KMS-11 (cell line): ENCODE measurements at regions not wholly inside any gene's neighbourhood (a gene's known extent, or its start where the extent isn't known, plus 50 kb on each side); places are given as distances from the start of the nearest gene placed in this dataset.

ENCODE experiments used
- H2AFZ ChIP-seq: fragments of 200-600 bp; sonication (generic); 2 replicates; pipeline ENCODE4 v1.6.1; 2016; ENCODE audit warnings: antibody characterized with exemption, mixed run types, low read depth
- H3K27ac ChIP-seq: fragments of 200-600 bp; sonication (generic); 2 replicates; pipeline ENCODE4 v1.6.1; 2016; ENCODE audit warnings: mild to moderate bottlenecking, mixed run types
- H3K27me3 ChIP-seq: fragments of 200-600 bp; sonication (generic); 2 replicates; pipeline ENCODE4 v1.6.1; 2017; ENCODE audit warnings: mild to moderate bottlenecking, low read depth, mixed run types, moderate library complexity; ENCODE audit not compliant: insufficient read depth
- H3K36me3 ChIP-seq: fragments of 200-600 bp; sonication (generic); 2 replicates; pipeline ENCODE4 v1.6.1; 2017; ENCODE audit warnings: mild to moderate bottlenecking, mixed run types; ENCODE audit not compliant: insufficient read depth
- H3K4me1 ChIP-seq: fragments of 200-600 bp; sonication (generic); 2 replicates; pipeline ENCODE4 v1.6.1; 2016; ENCODE audit warnings: mild to moderate bottlenecking, low read depth, mixed run types; ENCODE audit not compliant: poor library complexity, severe bottlenecking
- H3K4me2 ChIP-seq: fragments of 200-600 bp; sonication (generic); 2 replicates; pipeline ENCODE4 v1.7.0; 2016; ENCODE audit warnings: mild to moderate bottlenecking, mixed run types
- H3K4me3 ChIP-seq: fragments of 200-600 bp; sonication (generic); IDR thresholded peaks from 2 replicates; pipeline ENCODE4 v1.6.1; 2017; ENCODE audit warnings: low read depth, low read length, mixed read lengths; ENCODE audit not compliant: insufficient read depth
- H3K79me2 ChIP-seq: fragments of 200-600 bp; sonication (generic); 2 replicates; pipeline ENCODE4 v1.6.1; 2016; ENCODE audit warnings: low read depth, mixed run types; ENCODE audit not compliant: insufficient read depth
- H3K9ac ChIP-seq: fragments of 200-600 bp; sonication (generic); 2 replicates; pipeline ENCODE4 v1.6.1; 2016; ENCODE audit warnings: mild to moderate bottlenecking, mixed run types
- H4K20me1 ChIP-seq: fragments of 200-600 bp; sonication (generic); 2 replicates; pipeline ENCODE4 v1.6.1; 2016; ENCODE audit warnings: mild to moderate bottlenecking, mixed run types; ENCODE audit not compliant: insufficient read depth
- TF ChIP-seq, protein P1 (sequence below): fragments of 200-600 bp; sonication (generic); conservative IDR thresholded peaks from 2 replicates; pipeline ENCODE4 v1.6.1; 2017; ENCODE audit warnings: low read depth, mild to moderate bottlenecking, antibody characterized with exemption, low read length, moderate library complexity, mixed read lengths

DNA sequence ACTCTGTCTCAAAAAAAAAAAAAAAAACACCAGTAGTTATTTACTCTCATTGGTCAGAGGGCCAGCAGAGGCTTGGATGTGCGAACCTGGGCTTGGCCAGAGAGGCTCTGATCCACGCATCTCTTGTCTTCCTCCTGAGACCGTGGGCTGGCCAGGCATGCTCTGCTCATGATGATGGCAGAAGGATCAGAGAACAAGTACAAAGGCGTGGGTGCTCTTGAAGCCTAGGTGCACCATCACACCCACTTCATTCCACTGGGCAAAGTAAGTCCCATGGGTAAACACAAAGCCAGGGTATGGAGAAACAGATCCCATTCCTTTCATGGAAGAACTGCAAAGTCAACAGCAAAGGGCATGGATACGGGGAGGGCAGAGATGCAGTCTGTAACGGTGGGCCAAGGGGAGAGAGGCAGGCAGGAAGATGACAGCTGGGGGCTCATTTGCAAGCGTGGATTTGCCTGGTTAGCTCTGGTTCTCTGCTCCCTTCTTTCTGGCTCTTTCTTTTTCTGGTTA lies 128.2 kb upstream of the SDK1 start:
- no peak overlapping the region for H3K4me3 ChIP-seq
- TF ChIP-seq, protein P1, sequence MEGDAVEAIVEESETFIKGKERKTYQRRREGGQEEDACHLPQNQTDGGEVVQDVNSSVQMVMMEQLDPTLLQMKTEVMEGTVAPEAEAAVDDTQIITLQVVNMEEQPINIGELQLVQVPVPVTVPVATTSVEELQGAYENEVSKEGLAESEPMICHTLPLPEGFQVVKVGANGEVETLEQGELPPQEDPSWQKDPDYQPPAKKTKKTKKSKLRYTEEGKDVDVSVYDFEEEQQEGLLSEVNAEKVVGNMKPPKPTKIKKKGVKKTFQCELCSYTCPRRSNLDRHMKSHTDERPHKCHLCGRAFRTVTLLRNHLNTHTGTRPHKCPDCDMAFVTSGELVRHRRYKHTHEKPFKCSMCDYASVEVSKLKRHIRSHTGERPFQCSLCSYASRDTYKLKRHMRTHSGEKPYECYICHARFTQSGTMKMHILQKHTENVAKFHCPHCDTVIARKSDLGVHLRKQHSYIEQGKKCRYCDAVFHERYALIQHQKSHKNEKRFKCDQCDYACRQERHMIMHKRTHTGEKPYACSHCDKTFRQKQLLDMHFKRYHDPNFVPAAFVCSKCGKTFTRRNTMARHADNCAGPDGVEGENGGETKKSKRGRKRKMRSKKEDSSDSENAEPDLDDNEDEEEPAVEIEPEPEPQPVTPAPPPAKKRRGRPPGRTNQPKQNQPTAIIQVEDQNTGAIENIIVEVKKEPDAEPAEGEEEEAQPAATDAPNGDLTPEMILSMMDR, result no peak
- H3K4me2 ChIP-seq, result no peak overlapping the region
- no peak overlapping the region for H2AFZ ChIP-seq
- no peaks in the 10 kb centered on the region for H4K20me1 ChIP-seq
- no peaks in the 10 kb centered on the region for H3K79me2 ChIP-seq
- no peak overlapping the region for H3K9ac ChIP-seq
- no peaks in the 10 kb centered on the region for H3K4me1 ChIP-seq
- H3K27ac ChIP-seq, result no peak overlapping the region
- H3K27me3 ChIP-seq, result no peaks in the 10 kb centered on the region
- H3K36me3 ChIP-seq, result no peaks in the 10 kb centered on the region

DNA sequence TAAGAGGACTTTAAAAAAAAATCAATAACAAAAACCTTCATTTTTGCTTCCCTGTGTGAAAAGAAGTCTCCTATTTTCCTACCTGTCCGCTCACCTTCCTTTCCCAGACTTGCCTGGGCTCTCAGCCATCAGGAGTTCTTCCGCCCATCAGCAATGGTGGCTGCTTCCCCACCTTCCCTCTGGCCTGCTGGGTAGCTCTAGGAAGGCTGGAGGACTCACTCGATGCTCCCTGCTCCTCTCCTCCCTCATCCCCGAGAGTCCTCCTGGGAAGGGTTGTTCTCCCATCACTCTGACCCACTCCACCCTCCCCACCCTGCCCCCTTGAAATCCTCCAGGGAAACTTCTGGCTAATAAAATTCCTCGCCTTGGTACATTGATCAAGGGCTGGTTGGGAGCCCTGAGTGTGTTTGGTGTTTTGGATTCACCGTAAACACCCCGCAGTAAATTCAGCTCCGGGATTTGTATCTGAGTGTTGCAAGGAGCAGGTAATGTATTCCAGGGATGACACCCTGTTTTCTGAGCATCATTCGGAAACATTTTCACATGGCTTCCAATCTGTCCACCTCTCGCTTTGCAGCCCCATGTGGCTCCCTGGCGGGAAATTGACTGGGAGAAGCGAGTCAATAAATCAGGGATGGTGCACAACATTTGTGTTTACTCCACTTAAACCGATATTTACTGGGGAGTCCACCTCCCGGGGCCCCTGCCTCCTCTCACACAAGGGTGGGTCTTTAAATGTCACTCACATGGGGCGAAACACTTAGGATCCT lies 126.4 kb upstream of the SDK1 start:
- Histone ChIP-seq H3K36me3 (no peaks in the 10 kb centered on the region), H2AFZ (no peak overlapping the region), H3K27me3 (no peaks in the 10 kb centered on the region), H3K9ac (no peak overlapping the region), H3K27ac (no peak overlapping the region), H4K20me1 (no peaks in the 10 kb centered on the region), H3K4me1 (no peaks in the 10 kb centered on the region), H3K4me3 (no peak overlapping the region), H3K4me2 (no peak overlapping the region), H3K79me2 (no peaks in the 10 kb centered on the region)
- TF ChIP-seq, protein P1, result no peak

DNA sequence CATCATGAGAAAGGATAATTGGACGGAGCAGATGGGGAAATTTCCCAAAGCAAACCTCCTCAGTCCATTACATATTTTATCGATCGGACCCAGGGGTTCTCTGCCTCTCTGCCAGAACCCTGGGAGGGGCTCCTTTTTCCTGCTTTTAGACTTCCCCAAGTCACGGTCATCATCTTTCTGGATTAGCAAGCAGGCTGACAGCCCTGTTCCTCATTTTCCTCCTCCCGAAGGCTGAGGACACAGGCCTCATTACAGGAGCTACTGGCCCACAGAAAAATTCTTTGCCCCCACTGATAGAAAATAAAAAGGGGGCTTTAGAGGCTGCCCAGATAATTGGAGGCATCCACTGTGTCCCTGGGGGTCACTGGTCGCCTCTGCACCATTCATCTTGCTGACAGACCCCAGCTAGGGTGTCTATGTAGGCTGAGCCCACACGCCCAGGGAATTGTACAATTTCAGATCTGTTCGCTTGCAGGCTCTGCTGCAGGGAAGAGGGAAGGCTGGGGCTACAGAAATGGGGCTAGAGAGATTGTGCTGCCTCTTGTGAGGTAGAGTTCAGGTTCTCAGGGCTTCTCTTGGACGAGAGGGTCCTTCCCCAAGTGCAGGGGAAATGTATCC lies 125.7 kb upstream of the SDK1 start:
- Histone ChIP-seq H3K9ac (no peak overlapping the region), H3K27ac (no peak overlapping the region), H4K20me1 (no peaks in the 10 kb centered on the region), H3K79me2 (no peaks in the 10 kb centered on the region), H2AFZ (no peak overlapping the region), H3K4me1 (no peaks in the 10 kb centered on the region), H3K4me3 (no peak overlapping the region), H3K4me2 (no peak overlapping the region), H3K36me3 (no peaks in the 10 kb centered on the region), H3K27me3 (no peaks in the 10 kb centered on the region)
- TF ChIP-seq, protein P1, result no peak

DNA sequence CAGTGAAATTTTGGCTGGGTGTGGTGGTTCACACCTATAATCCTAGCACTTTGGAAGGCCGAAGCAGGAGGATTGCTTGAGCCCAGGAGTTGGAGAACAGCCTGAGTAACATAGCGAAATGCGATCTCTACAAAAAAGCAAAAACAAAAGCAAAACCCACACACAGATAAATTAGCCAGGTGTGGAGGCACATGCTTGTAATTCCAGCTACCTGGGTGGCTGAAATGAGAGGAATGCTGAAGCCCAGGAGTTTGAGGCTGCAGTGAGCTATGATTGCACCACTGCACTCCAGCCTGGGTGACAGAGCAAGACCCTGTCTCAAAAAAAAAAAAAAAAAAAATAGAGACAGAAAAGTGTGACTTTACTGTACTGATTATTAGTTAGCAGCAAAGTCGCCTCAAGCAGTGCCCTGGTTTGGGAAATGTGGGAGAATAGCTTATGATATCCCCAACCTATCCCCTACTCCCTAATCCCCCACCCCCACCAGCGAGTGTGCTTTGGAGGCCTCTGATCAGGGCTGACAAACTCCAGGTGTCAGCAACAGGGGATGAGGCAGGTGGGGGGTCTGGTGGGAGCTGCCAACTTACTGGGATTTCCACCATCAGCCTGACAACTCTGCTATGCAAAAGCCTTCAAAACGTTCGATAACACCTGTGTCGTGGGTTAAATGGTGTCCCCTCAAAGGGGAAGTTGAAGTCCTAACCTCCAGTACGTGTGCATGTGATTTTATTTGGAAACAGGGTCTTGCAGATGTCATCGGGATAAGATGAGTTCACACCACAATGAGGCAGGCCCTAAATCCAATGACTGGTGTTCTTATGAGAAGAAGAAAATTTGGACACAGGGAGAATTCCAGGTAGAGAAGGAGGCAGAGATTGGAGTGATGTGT lies 124.7 kb upstream of the SDK1 start:
- Histone ChIP-seq H3K27me3 (no peaks in the 10 kb centered on the region), H3K27ac (no peak overlapping the region), H3K4me2 (no peak overlapping the region), H3K79me2 (no peaks in the 10 kb centered on the region), H2AFZ (no peak overlapping the region), H3K4me1 (no peaks in the 10 kb centered on the region), H3K9ac (no peak overlapping the region), H4K20me1 (no peaks in the 10 kb centered on the region), H3K4me3 (no peak overlapping the region), H3K36me3 (no peaks in the 10 kb centered on the region)
- TF ChIP-seq, protein P1, result no peak
